SK-N-SH (cell line): ENCODE measurements at regions not wholly inside any gene's neighbourhood (a gene's known extent, or its start where the extent isn't known, plus 50 kb on each side); places are given as distances from the start of the nearest gene placed in this dataset.

Source experiments
- EP300 ChIP-seq, 2 experiments: IDR thresholded peaks; 2 replicates each; pipeline versions ENCODE4 v1.4.0 to v1.6.1; 2012; ENCODE audit warnings: borderline replicate concordance in 1 of 2, low read depth in 1 of 2, low read length in 1 of 2
- FOXM1 ChIP-seq: IDR thresholded peaks from 2 replicates; pipeline ENCODE4 v1.4.0; 2012; ENCODE audit warnings: low read depth, mild to moderate bottlenecking
- POLR2AphosphoS5 ChIP-seq: IDR thresholded peaks from 2 replicates; pipeline ENCODE4 v1.6.1; 2012; ENCODE audit warnings: low read depth, low read length
- RAD21 ChIP-seq: IDR thresholded peaks from 2 replicates; pipeline ENCODE4 v1.6.1; 2012; ENCODE audit warnings: mild to moderate bottlenecking, low read length
- TF ChIP-seq, protein P1 (sequence below): fragments of 200-600 bp; sonication (generic); IDR thresholded peaks from 2 replicates; pipeline ENCODE4 v1.6.1; 2017; ENCODE audit warnings: antibody characterized with exemption, mild to moderate bottlenecking, moderate library complexity
- TF ChIP-seq, protein P2 (sequence below): IDR thresholded peaks from 2 replicates; pipeline ENCODE4 v1.6.1; 2012; ENCODE audit warnings: mild to moderate bottlenecking, low read depth, low read length, moderate library complexity
- TF ChIP-seq, protein P3 (sequence below): fragments of 150-350 bp; IDR thresholded peaks from 2 replicates; pipeline ENCODE4 v1.6.1; 2017; ENCODE audit warnings: antibody characterized with exemption, low read length, low read depth, borderline replicate concordance

DNA sequence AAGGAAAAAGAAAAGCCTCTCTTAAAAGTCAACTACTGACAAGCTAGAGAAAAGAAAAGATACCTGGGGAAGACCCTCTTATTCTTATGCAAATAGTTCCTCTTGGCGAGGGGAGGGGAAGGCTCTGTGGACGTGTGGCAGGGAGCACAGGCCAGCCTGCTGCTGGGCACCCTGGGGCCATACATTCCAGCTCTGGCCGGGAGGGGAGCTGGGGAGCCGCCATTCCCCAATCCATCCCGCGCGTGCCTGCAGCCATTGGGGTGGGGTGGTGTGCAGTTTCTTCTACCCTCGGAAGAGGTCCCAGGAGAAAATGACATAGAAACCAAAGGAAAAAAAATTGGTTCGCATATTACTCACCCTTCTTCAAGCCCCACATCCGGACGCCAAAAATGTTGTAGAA lies 1496.4 kb downstream of the RPA4 start:
- TF ChIP-seq, protein P1, sequence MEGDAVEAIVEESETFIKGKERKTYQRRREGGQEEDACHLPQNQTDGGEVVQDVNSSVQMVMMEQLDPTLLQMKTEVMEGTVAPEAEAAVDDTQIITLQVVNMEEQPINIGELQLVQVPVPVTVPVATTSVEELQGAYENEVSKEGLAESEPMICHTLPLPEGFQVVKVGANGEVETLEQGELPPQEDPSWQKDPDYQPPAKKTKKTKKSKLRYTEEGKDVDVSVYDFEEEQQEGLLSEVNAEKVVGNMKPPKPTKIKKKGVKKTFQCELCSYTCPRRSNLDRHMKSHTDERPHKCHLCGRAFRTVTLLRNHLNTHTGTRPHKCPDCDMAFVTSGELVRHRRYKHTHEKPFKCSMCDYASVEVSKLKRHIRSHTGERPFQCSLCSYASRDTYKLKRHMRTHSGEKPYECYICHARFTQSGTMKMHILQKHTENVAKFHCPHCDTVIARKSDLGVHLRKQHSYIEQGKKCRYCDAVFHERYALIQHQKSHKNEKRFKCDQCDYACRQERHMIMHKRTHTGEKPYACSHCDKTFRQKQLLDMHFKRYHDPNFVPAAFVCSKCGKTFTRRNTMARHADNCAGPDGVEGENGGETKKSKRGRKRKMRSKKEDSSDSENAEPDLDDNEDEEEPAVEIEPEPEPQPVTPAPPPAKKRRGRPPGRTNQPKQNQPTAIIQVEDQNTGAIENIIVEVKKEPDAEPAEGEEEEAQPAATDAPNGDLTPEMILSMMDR = no peak
- TF ChIP-seq POLR2AphosphoS5 (no peak), FOXM1 (no peak), EP300 (IDR thresholded peaks at IDR 0.05; ENCODE audit: borderline replicate concordance in 1 of 2, low read depth in 1 of 2, low read length in 1 of 2) (no peak), RAD21 (no peak)
- TF ChIP-seq, protein P2, sequence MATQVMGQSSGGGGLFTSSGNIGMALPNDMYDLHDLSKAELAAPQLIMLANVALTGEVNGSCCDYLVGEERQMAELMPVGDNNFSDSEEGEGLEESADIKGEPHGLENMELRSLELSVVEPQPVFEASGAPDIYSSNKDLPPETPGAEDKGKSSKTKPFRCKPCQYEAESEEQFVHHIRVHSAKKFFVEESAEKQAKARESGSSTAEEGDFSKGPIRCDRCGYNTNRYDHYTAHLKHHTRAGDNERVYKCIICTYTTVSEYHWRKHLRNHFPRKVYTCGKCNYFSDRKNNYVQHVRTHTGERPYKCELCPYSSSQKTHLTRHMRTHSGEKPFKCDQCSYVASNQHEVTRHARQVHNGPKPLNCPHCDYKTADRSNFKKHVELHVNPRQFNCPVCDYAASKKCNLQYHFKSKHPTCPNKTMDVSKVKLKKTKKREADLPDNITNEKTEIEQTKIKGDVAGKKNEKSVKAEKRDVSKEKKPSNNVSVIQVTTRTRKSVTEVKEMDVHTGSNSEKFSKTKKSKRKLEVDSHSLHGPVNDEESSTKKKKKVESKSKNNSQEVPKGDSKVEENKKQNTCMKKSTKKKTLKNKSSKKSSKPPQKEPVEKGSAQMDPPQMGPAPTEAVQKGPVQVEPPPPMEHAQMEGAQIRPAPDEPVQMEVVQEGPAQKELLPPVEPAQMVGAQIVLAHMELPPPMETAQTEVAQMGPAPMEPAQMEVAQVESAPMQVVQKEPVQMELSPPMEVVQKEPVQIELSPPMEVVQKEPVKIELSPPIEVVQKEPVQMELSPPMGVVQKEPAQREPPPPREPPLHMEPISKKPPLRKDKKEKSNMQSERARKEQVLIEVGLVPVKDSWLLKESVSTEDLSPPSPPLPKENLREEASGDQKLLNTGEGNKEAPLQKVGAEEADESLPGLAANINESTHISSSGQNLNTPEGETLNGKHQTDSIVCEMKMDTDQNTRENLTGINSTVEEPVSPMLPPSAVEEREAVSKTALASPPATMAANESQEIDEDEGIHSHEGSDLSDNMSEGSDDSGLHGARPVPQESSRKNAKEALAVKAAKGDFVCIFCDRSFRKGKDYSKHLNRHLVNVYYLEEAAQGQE = no peak
- TF ChIP-seq, protein P3, sequence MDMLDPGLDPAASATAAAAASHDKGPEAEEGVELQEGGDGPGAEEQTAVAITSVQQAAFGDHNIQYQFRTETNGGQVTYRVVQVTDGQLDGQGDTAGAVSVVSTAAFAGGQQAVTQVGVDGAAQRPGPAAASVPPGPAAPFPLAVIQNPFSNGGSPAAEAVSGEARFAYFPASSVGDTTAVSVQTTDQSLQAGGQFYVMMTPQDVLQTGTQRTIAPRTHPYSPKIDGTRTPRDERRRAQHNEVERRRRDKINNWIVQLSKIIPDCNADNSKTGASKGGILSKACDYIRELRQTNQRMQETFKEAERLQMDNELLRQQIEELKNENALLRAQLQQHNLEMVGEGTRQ = no peak
